ENCODE measurements at regions not wholly inside any gene's neighbourhood (a gene's known extent, or its start where the extent isn't known, plus 50 kb on each side); places are given as distances from the start of the nearest gene placed in this dataset.

DNA sequence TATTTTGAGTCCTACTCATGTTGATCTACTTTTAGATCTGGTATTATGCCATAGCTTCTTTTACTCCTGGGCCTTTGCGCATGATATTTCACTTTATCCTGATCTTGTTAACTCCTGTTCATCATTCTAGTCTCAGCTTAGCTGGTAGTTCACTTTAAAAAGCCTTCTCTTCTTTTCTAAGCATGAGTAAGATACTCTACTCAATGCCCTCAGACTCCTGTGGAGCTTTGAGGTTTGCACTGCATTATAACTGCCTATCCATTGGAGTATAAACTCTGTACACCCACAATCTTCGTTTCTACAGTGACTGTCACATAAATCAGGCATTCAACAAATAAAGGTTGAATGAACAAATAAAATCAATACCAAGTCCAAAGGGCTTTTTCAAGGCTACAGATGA is 357.9 kb upstream of the KCNH8 start:
- H3K4me3 ChIP-seq (ENCODE audit: low read depth, low read length), result no peak overlapping the region
- DNase-seq (ENCODE audit: low read depth), result no peak
- TF ChIP-seq, protein P1, sequence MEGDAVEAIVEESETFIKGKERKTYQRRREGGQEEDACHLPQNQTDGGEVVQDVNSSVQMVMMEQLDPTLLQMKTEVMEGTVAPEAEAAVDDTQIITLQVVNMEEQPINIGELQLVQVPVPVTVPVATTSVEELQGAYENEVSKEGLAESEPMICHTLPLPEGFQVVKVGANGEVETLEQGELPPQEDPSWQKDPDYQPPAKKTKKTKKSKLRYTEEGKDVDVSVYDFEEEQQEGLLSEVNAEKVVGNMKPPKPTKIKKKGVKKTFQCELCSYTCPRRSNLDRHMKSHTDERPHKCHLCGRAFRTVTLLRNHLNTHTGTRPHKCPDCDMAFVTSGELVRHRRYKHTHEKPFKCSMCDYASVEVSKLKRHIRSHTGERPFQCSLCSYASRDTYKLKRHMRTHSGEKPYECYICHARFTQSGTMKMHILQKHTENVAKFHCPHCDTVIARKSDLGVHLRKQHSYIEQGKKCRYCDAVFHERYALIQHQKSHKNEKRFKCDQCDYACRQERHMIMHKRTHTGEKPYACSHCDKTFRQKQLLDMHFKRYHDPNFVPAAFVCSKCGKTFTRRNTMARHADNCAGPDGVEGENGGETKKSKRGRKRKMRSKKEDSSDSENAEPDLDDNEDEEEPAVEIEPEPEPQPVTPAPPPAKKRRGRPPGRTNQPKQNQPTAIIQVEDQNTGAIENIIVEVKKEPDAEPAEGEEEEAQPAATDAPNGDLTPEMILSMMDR (conservative IDR thresholded peaks at IDR 0.05; ENCODE audit: low read depth, low read length), result no peak

DNA sequence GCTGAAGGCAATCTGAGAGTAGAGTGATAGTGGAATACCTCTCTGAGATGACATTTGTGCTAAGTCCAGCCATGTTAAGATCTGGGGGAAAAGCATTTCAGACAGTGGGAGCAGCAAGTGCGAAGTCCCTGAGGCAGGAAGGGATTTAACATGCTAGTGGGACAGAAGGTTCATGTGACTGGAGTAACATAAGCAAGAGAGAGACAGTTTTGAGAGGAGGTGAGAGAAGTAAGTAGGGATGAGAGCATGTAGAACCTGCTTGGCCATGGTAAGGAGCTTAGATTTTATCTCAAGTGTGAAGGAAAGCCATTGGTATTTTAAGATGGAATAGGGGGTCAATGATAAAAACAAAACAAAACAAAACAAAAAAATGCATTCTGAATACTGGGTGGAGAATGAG is 358.6 kb upstream of the KCNH8 start:
- DNase-seq (ENCODE audit: low read depth), result no peak
- H3K4me3 ChIP-seq (ENCODE audit: low read depth, low read length), result no peak overlapping the region
- TF ChIP-seq, protein P1 (conservative IDR thresholded peaks at IDR 0.05; ENCODE audit: low read depth, low read length), result no peak

DNA sequence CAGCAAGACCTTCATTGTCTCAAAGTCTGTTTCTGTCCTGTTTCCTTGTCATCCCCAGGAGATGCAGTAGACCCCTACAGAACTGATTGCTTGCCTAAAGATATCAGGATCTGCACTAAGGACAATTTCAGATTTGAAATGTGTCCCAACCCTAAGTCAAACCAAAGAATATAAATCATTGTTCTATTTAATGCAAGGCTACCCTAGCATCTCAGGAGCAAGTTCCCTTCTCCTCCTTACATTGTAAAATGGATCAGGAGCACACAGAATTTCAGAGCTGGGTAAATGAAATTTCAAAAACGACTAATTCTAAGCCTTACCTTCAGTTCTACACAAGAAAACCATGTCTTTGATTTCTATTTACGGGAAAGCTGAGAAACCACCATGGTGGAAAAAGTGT is 360.9 kb upstream of the KCNH8 start:
- TF ChIP-seq, protein P1 (conservative IDR thresholded peaks at IDR 0.05; ENCODE audit: low read depth, low read length), result no peak
- no peak overlapping the region for H3K4me3 ChIP-seq (ENCODE audit: low read depth, low read length)
- DNase-seq (ENCODE audit: low read depth), result no peak

DNA sequence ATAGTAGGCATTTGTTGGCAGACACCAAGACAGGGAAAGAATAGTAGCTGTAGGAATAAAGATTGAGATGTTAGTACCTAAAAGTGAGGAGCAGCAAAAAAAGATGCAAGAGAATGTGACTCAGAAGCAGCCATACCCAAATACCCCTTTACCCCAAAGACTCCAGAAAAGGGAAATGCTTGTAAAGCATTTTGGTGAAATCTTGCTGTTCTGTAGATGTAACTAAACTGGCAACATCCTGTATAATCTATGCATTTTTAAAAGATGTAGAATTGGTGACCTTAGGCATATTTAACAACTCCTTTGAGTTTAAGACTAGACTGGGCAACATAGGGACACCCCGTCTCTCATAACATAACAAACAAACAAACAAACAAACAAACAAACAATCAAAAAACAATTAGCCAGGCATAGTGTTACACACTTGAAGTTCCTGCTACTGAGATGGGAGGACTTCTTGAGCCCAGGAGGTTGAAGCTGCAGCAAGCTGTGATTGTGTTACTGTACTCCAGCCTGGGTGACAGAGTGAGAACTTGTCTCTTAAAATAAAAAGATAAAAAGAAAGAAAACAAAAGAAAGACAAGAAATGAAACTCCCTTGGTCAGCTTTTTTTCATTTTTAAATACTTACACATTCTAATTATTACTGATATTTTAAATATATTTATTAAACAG is 361.5 kb upstream of the KCNH8 start:
- H3K4me3 ChIP-seq (ENCODE audit: low read depth, low read length), result no peak overlapping the region
- DNase-seq (ENCODE audit: low read depth), result no peak
- TF ChIP-seq, protein P1 (conservative IDR thresholded peaks at IDR 0.05; ENCODE audit: low read depth, low read length), result no peak

DNA sequence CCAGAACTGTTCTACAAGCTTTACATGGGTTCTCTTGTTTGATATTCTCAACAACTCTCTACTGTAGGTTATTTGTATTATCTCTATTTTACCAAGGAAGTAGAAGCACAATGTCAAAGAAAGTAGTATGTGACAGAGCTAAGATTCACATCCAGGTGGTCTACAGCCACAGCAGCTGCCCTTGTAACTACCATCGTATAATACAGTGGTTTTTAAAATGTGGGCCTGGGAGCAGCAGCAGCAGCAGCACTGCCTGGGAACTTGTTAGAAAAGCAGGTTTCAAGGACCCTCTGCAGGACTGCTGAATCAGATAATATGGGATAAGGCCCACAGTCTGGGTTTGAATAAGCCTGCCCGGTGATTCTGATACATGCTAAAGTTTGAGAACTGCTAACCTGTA is 357.1 kb upstream of the SATB1 start:
- DNase-seq (ENCODE audit: low read depth), result no peak
- TF ChIP-seq, protein P1 (conservative IDR thresholded peaks at IDR 0.05; ENCODE audit: low read depth, low read length), result no peak
- H3K4me3 ChIP-seq (ENCODE audit: low read depth, low read length), result no peak overlapping the region

DNA sequence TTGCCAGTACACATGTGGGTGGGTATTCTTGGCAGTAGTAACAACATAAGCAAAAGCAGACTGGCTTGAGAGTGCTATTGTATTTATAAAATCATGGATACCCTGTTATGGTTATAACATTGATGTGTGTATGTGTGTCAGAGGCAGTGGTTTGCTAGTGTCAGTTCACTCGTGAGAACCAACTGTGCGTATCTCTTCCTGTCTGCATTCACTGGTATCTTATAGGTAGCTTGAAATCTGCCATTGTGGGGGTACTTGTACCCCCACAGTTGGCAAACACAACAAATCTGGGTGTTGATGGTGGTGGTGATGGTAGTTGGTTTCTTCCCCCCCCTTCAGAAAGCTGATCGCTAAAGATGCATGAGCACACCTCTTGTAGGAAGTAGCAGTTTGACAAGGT is 355.8 kb upstream of the SATB1 start:
- DNase-seq (ENCODE audit: low read depth), result no peak
- H3K4me3 ChIP-seq (ENCODE audit: low read depth, low read length), result no peak overlapping the region
- TF ChIP-seq, protein P1 (conservative IDR thresholded peaks at IDR 0.05; ENCODE audit: low read depth, low read length), result no peak

DNA sequence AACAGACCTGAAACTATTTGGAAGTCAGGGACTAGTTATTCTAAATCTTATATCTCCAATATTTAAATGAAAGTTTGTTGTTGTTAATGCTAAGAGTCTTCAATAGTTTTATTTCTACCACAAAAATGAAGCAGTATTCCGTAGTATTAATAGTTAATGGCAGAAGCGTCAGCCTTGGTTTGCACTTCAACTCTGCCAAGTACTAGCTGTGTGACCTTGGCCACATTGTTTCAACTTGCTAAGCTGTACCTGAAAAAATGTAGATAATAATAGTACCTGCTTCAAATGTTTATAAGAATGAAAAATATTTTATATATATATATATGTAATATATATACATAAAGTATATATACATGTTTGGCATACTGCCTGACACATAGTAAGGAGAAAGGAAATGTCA is 354.6 kb upstream of the SATB1 start:
- TF ChIP-seq, protein P1 (conservative IDR thresholded peaks at IDR 0.05; ENCODE audit: low read depth, low read length), result no peak
- no peak for DNase-seq (ENCODE audit: low read depth)
- no peak overlapping the region for H3K4me3 ChIP-seq (ENCODE audit: low read depth, low read length)

All from choroid plexus epithelial cell (primary cell).